Testis (tissue), 2 donors: ENCODE measurements at regions not wholly inside any gene's neighbourhood (a gene's known extent, or its start where the extent isn't known, plus 50 kb on each side); places are given as distances from the start of the nearest gene placed in this dataset.

Experiments
- DNase-seq: peaks from one replicate; pipeline ENCODE4 v3.0.0-alpha.2; 2019
- H3K27ac ChIP-seq, 2 donors: fragments of 200-600 bp; sonication (generic); one replicate each; pipeline ENCODE4 v1.5.1; 2019
- H3K27me3 ChIP-seq: fragments of 200-600 bp; sonication (generic); one replicate; pipeline ENCODE4 v1.5.1; 2019
- H3K36me3 ChIP-seq: fragments of 200-600 bp; sonication (generic); one replicate; pipeline ENCODE4 v1.5.1; 2017; ENCODE audit warnings: low read depth; ENCODE audit errors: missing control alignments
- H3K4me1 ChIP-seq: fragments of 200-600 bp; sonication (generic); one replicate; pipeline ENCODE4 v1.5.1; 2019
- H3K4me3 ChIP-seq, 2 donors: fragments of 200-600 bp; sonication (generic); one replicate each; pipeline ENCODE4 v1.5.1; 2017 to 2019
- H3K9me3 ChIP-seq: fragments of 200-600 bp; sonication (generic); one replicate; pipeline ENCODE4 v1.5.1; 2017
- CTCF ChIP-seq, 3 experiments: fragments of 450-650 bp in 2 of 3; fragments of 200-600 bp in 1 of 3; sonication (generic) in 1 of 3; IDR thresholded peaks; one replicate each; pipeline ENCODE4 v1.5.1; 2016 to 2019; ENCODE audit warnings: antibody characterized with exemption in 3 of 3, mild to moderate bottlenecking in 2 of 3, moderate library complexity in 1 of 3
- POLR2A ChIP-seq: fragments of 450-650 bp; IDR thresholded peaks from one replicate; pipeline ENCODE4 v1.6.1; 2017; ENCODE audit warnings: antibody characterized with exemption, mild to moderate bottlenecking, moderate library complexity
- WGBS, 2 donors: methylation state at CpG; one replicate each; pipeline ENCODE4 v1.1.5; 2018; 5-methylcytosine and 5-hydroxymethylcytosine counted together
- intact Hi-C: fragments of 100-400 bp; cut with DNase I; formaldehyde crosslinking; loops from one replicate; pipeline ENCODE4 v1.15.1; 2023; ENCODE audit warnings: low total_unique reads

- H3K9me3 ChIP-seq: no peaks in the 10 kb centered on the region
- DNase-seq: no peak
- H3K36me3 ChIP-seq: no peaks in the 10 kb centered on the region
- intact Hi-C loops: no loop called here
- H3K27ac ChIP-seq: no peak overlapping the region
- TF ChIP-seq POLR2A: no peak
- TF ChIP-seq CTCF (IDR thresholded peaks at IDR 0.05): no peak
- H3K27me3 ChIP-seq: no peaks in the 10 kb centered on the region
- WGBS, 2 donors: 91 to 94% methylated on average over 13 to 22 of the region's 22 CpGs
- no peak overlapping the region for H3K4me3 ChIP-seq
- H3K4me1 ChIP-seq: no peaks in the 10 kb centered on the region
Observed at GRCh38 chr6:170463101-170463721, 89.9 kb downstream of the PSMB1 start.

- Histone ChIP-seq H3K4me1 (no peaks in the 10 kb centered on the region), H3K9me3 (no peaks in the 10 kb centered on the region), H3K27me3 (no peaks in the 10 kb centered on the region), H3K4me3 (no peak overlapping the region), H3K36me3 (no peaks in the 10 kb centered on the region), H3K27ac (no peak overlapping the region)
- intact Hi-C loops: no loop called here
- DNase-seq: no peak
- TF ChIP-seq CTCF (IDR thresholded peaks at IDR 0.05) (no peak), POLR2A (no peak)
- 90% methylated on average over 4 to 7 of the region's 7 CpGs for WGBS, 2 donors
Observed at GRCh38 chr6:170462366-170463020, 90.6 kb downstream of the PSMB1 start.

- H3K4me3 ChIP-seq: no peak overlapping the region
- H3K27ac ChIP-seq: no peak overlapping the region
- H3K36me3 ChIP-seq: no peaks in the 10 kb centered on the region
- peaks cover 5% of the 10 kb centered on the region for H3K4me1 ChIP-seq
- WGBS, 2 donors: 88 to 95% methylated on average over 20 to 23 of the region's 23 CpGs
- intact Hi-C loops: no loop called here
- no peak for DNase-seq
- H3K9me3 ChIP-seq: no peaks in the 10 kb centered on the region
- TF ChIP-seq CTCF (IDR thresholded peaks at IDR 0.05): no peak
- TF ChIP-seq POLR2A: no peak
- no peaks in the 10 kb centered on the region for H3K27me3 ChIP-seq
Observed at GRCh38 chr6:170461556-170462365, 91.3 kb downstream of the PSMB1 start.

- peak; percentile 0 for DNase-seq
- H3K4me3 ChIP-seq: no peak overlapping the region
- TF ChIP-seq POLR2A (no peak), CTCF (IDR thresholded peaks at IDR 0.05) (no peak)
- H3K27me3 ChIP-seq: no peaks in the 10 kb centered on the region
- no peaks in the 10 kb centered on the region for H3K36me3 ChIP-seq
- no peak overlapping the region for H3K27ac ChIP-seq
- intact Hi-C loops: no loop called here
- H3K9me3 ChIP-seq: no peaks in the 10 kb centered on the region
- WGBS, 2 donors: 90 to 94% methylated on average over 10 of the region's 10 CpGs
- H3K4me1 ChIP-seq: peaks cover 5% of the 10 kb centered on the region
Observed at GRCh38 chr6:170461111-170461510, 92.0 kb downstream of the PSMB1 start.
